Endothelial cell of hepatic sinusoid (primary cell): ENCODE measurements at regions not wholly inside any gene's neighbourhood (a gene's known extent, or its start where the extent isn't known, plus 50 kb on each side); places are given as distances from the start of the nearest gene placed in this dataset.

Source experiments
- in situ Hi-C: cut with HindIII; loops from 2 replicates; pipeline ENCODE4 v1.10.0; 2017; ENCODE audit warnings: low sequenced_read_pairs

DNA sequence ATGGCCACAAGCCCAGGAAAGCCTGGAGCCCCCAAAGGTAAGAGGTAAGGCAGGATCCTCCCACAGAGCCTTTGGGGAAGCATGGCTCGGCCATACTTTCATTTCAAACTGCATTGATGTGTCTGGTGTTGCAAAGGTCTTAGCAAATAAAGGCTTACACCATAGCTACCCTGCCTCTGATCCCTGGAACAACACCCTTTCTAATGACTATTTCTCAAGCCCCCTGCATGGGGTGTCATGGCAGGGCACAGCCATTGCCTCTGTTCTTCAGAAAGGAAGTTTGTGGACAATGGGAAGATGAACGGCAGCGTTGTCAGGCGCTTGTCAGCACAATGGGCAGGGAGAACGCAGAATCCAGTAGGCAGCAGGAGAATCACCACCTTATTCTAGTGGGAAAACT, 435.0 kb upstream of the SMIM21 start:
- in situ Hi-C loops: no loop called here

DNA sequence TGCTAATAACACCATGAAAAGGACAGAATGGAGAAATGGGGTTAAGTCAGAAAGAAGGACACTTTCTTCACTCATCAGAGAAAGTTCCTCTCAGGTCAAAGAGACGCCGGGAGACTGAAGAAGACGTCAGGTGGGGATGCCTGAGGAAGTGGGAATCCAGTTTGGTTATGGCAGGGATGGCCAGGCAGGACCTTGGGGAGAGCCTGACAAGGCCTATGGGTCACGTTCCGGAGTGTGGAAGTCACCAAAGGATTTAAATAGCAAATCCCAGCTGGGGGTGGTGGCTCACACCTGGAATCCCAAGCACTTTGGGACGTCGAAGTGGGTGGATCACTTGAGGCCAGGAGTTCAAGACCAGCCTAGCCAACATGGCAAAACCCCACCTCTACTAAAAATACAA, 432.7 kb upstream of the SMIM21 start:
- in situ Hi-C loops: no loop called here

DNA sequence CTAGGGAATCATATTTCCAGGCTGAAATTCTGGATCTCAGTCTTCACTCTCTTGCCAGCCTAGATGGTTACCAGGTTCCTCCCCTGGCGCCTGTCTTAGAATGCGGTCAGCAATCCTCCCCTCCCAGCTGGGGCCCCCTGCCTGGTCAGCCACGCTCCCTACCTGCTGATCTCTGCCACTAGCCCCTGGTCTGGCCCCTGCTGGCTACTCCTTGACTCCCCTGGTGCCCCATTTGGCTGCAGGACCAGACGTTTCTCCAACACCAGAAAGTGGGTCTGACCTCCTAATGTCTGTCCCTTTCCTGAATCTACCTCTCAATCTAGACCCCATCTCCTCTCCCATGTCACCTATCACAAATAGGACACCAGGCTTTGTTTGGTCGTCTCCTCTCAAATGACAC, 432.0 kb upstream of the SMIM21 start:
- in situ Hi-C loops: no loop called here

DNA sequence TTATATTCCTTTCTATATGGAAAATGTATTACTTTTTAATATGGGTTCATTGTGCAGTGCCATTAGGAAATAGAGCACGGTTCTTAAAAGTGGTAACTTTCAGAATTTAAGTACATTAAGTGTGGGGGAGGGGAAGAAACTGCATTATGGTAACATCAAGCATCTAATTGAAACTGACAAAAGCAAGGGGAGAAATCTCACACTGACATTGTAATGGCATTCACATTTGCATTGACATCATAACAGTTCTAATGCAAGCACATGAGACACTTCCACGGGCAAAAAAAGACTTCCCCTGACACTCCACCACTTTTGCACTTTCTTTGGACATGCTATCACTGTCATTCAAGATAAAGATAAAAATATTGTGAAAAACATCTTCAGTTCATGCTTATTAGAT, 431.3 kb upstream of the SMIM21 start:
- in situ Hi-C loops: no loop called here

DNA sequence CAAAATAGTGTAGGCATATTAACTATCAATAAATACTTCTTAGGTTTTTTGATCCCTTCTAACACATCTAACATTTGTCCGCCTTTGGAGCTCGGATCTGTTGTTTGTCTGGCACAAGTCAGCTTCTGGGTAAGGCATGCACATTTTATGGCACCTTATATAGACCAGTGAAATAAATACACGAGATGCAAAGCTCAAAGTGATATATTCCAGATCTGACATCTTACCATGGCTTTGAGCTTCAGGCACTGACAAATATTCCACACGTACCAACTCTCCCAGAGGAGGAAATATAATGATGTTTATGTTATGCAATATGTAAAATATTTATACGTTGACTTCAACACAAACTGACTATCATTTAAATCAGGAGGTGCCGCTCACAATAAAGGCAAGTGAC, 430.1 kb upstream of the SMIM21 start:
- in situ Hi-C loops: no loop called here

DNA sequence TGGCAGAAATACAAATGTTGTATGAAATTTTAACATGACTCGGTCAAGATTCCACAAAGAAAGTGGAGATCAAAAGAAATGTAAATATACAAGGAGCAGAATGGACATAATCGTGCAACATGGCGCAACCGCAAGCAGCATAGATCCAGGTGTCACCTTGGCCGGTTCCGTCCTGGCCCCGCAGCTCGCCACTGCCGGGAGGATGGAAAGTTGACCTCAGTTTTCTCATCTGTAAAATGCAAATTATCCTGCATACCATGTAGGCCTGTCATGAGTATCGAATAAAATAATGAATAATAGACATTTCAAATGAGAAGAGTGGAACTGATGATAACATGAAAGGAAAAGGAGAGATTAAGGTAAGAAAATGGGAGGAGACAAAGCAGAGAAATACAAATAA, 427.3 kb upstream of the SMIM21 start:
- in situ Hi-C loops: no loop called here

DNA sequence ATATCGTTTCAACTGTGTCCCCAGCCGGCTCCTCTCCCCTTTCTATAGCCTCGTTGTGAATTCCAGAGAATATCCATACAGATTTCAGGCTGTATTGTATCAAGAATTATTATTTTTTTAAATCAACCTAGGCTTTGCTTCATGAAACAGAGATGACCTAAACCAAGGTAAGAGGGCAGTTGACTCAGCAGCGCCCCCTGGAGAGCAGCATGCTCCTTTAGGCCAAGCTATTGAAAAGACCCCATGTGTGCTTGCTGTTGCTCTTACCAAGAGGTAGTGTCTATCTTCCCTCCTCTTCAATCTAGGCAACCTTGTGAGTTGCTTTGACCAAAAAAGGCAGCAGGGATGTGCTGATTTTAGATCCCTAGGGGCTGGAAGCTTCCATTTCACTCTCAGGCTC, 426.7 kb upstream of the SMIM21 start:
- in situ Hi-C loops: no loop called here

DNA sequence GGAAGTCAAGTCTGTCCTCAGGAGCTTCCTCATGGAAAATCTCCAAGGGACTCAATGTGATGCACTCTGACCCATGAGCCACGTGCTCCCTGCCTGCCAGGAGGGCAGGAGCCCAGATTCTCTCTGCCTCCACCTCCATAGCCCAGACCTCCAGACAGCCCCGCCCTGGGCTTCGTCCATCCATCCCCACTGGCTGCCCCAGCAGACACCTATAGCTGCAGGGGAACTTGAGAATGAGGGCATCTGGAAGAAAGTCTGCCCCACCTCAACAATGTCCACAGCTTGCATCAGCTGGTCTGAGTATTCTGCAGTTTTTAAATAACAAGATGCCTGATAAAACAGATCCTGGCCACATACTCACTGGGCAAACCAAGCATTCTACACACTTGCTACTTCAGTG, 418.8 kb upstream of the SMIM21 start:
- in situ Hi-C loops: no loop called here

DNA sequence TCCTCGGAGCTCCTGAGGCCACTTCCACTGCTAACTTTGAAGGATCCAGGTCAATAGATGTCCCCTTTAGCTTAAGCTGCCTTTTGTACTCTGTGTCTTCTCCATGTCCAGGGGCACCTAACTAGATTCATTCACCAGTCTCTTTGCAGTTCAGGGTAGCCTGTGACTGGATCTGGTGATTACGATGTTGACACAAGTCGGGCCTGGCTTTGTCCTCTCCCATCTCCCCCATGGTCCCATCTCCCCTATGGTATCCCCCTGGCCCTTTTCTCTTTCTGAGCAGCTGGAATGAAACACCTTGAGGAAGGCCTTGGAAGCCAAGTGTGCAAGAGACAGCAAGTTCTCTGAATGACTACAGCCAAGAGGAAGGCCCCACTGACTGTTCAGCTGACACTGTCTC, 417.9 kb upstream of the SMIM21 start:
- in situ Hi-C loops: no loop called here

DNA sequence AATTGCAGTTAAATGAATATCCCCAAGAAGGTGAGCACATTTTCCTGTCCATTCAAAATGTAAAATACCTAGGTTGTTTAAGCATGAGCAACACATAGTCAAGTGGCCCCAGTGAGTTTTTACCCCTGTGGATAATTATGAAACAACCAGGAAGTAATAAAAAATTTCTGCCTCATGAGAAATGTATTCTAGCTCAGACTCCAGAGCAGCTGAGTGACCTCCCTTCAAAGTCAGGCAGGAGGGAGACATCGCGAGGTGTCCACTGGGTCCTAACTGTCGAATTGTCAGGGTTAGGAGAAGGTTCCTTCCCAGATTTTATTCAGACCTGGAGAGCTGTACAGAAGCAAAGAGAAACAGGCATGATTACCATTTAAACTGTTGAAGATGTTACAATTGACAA, 416.6 kb upstream of the SMIM21 start:
- in situ Hi-C loops: no loop called here

DNA sequence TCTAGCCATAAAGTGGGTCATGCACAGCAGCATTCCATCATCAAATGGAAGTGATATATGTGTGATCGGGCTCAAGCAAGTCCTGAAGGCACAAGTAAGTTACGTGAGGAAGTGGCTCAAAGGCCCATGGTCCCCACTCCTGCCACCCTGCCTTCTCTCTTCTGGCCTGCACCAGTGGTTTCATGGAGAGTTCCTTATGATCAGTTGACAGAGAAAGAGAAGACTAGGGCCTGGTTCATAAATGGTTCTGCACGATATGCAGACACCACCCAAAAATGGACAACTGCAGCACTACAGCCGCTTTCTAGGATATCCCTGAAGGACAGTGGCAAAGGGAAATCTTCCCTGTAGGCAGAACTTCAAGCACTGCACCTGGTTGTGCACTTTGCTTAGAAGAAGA, 412.6 kb upstream of the SMIM21 start:
- in situ Hi-C loops: no loop called here

DNA sequence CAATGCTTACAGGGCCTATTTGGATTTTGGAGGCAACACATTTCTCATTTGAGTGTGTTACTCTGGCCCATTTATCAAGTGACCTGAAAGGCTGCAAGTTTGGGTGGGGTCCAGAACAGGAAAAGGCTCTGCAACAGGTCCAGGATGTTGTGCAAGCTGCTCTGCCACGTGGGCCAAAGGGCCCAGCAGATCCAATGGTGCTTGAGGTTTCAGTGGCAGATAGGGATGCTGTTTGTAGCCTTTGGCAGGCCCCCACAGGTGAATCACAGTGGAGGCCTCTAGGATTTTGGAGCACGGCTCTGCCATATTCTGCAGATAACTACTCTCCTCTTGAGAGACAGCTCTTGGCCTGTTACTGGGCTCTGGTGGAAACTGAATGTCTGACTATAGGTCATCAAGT, 412.2 kb upstream of the SMIM21 start:
- in situ Hi-C loops: loop anchor here (10.0 kb wide), 1 partner anchor 285 kb away; no protein-coding TSS in a partner anchor

DNA sequence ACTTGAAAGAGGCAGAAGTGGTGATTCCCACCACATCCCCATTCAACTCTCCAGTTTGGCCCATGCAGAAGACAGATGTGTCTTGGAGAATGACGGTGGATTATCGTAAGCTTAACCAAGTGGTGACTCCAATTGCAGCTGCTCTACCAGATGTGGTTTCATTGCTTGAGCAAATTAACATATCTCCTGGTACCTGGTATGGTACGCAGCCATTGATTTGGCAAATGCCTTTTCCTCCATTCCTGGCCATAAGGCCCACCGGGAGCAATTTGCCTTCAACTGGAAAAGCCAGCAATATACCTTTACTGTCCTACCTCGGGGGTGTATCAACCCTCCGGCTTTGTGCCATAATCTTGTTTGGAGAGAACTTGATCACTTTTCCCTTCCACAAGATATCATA, 411.5 kb upstream of the SMIM21 start:
- in situ Hi-C loops: loop anchor here (10.0 kb wide), 1 partner anchor 284 kb away; no protein-coding TSS in a partner anchor

DNA sequence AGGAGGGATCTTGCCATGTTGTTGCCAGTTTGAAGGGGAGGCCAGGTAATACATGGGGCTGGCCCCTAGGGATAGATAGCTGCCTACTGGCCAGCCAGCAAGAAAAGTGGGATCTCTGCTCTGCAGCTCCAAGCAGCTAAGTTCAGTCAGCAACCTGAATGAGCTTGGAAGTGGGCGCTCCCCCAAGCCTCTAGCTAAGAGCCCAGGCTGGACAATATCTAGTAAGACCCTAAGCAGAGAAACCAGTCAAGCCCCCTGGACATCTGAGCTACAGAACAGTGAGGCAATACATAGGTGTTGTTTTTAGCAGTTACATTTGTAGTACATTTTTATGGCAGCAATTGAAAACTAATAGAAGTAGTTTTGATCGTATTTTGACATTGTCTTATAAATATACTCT, 409.8 kb upstream of the SMIM21 start:
- in situ Hi-C loops: loop anchor here (10.0 kb wide), 1 partner anchor 283 kb away; no protein-coding TSS in a partner anchor

DNA sequence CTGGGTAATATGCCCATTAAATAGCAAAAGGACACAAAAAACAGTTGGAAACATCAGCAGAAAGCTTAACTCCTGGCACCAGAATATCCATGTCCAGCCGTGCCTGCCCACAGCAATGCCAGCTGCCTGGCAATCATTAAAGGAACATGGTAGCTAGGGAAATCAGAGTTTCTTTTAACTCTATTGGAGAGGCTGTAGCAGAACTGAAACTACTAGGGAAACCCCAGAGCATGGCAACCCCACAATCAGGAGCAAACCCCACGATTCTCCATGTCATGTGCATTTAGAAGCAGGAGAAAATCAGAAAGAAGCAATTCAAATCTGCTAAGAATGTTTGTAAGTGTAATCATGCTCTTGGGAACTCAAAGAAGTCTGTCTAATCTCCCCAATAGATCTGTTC, 409.0 kb upstream of the SMIM21 start:
- in situ Hi-C loops: loop anchor here (10.0 kb wide), 1 partner anchor 282 kb away; no protein-coding TSS in a partner anchor

DNA sequence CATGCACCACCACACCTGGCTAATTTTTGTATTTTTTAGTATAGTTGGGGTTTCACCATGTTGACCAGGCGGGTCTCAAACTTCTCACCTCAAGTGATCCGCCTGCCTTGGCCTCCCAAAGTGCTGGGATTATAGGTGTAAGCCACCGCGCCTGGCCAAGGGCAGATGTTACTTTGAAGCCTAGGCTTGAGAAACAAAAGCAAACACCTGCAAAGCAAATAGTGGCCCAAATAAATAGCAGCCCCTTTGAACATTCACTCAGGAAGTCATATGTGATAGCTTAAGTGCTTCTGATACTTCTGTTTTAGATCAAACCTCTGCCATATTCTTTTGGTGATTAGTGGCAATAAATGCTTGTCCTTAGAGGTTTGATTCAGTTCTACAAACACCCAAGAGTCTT, 404.5 kb upstream of the SMIM21 start:
- in situ Hi-C loops: loop anchor here (10.0 kb wide), 1 partner anchor 277 kb away; no protein-coding TSS in a partner anchor

DNA sequence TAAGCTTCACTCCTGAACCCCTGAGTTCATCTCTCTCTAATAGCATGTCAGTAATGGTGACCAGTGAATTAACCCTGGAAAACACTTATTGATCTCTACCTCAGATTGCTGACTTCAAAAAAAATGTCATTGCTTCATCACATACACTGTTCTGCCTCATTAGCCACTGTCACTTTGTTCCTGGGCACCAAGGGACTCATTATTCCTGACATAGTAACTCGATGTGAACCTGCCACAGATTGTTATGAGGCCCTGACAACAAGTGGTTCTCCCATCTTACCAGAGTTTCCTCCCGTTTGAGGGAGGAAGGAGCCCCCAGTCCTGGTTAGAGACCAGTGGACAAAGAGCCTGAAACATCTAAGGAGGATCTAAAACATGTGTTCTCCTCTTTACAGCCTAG, 403.3 kb upstream of the SMIM21 start:
- in situ Hi-C loops: loop anchor here (10.0 kb wide), 1 partner anchor 276 kb away; no protein-coding TSS in a partner anchor

DNA sequence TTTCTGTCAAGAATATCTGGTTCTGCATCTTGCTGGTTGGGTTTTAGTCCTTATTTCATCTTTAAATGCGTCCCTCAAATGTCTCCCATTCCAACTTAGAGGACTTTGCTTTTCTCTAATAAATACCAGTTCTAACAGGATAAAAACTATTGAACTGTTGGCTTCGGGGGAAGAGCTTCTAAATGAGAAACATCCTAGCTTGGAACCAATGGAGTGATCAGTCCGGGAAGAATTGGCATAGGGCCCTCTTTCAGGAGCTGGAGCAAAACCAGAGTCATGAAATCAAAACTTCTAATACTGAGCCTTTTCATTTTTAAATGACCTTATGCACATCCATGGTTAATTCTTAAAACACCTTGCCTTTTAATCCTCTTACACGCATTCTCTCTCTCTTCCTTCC, 401.6 kb upstream of the SMIM21 start:
- in situ Hi-C loops: no loop called here

DNA sequence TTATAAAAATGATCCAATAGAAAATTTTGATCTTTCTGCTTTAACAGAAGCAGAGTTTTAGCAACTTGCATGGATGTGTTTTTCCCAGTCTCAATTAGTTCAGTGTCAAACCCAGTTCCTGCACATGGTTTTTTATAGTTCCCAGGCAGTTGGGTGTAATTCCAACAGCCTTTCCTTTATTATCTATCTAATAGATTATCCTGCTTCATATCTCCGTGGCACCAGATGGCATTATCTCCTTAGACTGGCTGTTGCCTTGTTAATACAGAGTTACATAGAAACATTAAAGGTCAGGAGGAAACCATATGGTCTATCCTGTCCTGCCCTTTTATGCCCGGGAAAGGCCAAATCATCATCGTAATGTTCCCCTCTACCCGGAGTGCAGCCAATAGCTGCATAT, 400.9 kb upstream of the SMIM21 start:
- in situ Hi-C loops: no loop called here

DNA sequence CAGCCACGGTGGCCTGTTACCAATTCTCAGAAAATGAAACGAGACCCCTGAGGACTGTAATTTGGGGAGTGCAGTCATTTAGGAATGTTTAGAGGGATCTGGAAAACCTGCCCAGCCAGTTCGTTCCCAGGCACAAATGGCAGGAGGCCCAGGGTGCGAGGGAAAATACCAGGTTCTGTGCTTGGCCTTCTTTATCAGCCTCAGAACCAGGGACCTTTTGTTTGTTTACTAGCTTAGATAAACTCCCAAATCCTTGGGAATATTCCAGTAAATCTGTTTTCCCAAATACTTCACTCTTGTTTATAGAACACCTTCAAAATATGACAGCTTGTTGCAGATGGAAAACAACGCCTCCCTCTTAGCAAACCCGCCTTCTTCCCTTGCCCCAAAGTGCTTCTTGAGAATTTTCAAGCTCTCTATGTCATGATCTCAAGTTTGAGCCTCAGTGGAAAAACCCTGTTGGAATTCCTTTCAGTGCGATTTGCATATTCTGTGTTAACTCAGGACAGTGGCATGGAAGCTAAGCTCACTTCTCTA, 400.3 kb upstream of the SMIM21 start:
- in situ Hi-C loops: no loop called here

DNA sequence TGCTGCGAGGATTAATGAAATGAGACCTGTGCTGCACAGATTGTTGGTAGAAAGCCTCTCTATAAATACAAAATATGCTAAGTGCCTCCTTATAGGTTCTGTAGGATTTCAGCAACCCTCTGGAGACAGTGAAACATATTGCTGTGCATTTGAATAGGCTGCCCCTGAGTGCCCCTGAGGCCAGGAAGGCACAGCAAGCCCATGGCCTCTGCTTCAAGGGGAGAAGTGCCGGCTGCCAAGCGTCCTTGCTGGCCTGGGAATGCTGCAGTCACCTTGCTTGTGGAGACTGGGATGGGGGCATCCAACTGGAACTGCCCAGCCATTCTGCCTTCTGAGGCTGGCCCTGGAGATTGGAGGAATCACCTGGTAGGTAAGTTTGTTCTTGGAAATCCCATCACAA, 397.2 kb upstream of the SMIM21 start:
- in situ Hi-C loops: no loop called here

DNA sequence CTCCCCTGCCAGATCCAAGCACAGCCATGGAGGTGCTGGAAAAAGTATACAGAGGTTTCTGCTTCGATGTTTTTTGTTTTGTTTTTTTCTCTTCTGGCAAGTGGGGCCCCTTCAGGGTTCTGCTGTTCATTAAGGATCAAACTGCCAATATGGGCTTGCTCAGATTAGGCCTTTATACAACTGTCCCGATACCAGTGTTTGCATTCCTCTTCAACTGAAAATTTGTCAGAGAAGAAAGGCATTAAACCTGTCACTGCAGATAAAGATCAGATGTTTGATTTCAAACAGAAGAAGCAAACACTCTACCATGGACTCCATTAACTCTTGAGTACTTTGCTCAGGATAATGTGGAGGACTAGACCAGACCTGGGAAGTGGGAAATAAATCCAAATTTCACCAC, 396.0 kb upstream of the SMIM21 start:
- in situ Hi-C loops: no loop called here

DNA sequence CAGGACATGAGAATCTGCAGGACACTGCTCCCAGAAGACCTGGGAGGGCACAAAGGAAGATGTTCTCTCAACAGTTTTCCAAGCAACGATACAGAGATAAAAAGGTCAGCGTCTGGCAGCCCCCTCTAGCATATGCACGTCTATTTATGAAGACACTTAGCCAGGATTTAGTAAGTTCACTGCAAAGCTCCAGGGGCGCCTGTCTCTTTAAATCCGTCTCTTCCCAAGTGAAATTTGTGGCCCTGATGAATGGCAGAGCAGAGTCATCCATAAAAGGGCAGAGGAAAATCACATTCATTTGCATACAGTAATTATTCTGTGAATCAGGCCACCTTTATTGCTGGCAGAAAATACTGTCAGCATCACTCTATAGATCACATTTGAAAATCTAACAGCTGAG, 390.9 kb upstream of the SMIM21 start:
- in situ Hi-C loops: no loop called here
